Skeletal muscle cell (primary cell): ENCODE measurements at regions not wholly inside any gene's neighbourhood (a gene's known extent, or its start where the extent isn't known, plus 50 kb on each side); places are given as distances from the start of the nearest gene placed in this dataset.

Experiments
- DNase-seq: peaks from one replicate; pipeline ENCODE4 v3.0.0-alpha.2; 2010; ENCODE audit warnings: low read depth
- H3K4me3 ChIP-seq: 2 replicates; pipeline ENCODE4 v1.5.1; 2011; ENCODE audit warnings: low read depth, mild to moderate bottlenecking, control low read depth, low read length, moderate library complexity

DNA sequence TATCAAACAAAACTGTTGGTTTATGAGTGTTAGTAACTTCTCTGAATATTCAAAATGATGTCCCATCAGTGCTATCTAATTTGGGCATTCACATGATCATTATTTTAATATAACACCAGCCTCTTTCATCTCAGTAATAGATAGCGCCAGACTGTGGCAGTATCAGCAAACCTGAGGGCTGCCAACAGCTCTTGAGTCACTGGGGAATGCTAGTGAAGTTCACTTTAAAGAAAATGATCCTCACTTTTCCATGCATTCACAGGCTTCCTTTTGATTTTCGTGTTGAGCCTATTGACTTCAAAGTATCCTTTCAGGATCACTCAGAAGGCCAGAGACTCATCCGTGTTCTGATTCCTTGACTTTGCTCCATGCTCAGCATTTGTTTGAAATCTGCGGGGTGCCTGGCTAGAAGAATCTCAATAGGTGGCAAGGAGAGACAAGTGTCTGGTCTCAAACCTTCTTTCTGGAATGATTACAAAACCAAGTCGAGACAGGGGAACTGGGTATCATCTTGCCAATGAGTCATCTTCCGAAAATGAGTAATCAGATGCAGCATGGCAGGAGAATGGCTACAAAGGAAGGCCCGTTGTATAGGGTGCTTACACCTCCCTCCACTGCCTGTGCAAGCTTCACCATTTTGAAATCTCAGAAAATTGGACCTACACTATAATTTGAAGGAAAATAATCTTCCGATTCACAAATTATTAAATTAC is 509.1 kb downstream of the RASEF start:
- H3K4me3 ChIP-seq: no peak overlapping the region
- no peak for DNase-seq

- no peak for DNase-seq
- no peak overlapping the region for H3K4me3 ChIP-seq
Measured at GRCh38 chr9:82554381-82554780, 508.6 kb downstream of the RASEF start.

GRCh38 chr9:82555031-82555430 is 507.9 kb downstream of the RASEF start:
- DNase-seq: no peak
- no peak overlapping the region for H3K4me3 ChIP-seq

- no peak for DNase-seq
- H3K4me3 ChIP-seq: no peak overlapping the region
Measured at GRCh38 chr9:82555431-82556051, 507.4 kb downstream of the RASEF start.

- no peak for DNase-seq
- H3K4me3 ChIP-seq: no peak overlapping the region
Measured at GRCh38 chr9:82558346-82558745, 504.6 kb downstream of the RASEF start.

- no peak overlapping the region for H3K4me3 ChIP-seq
- DNase-seq: no peak
Measured at GRCh38 chr9:82558855-82559630, 503.9 kb downstream of the RASEF start.

DNA sequence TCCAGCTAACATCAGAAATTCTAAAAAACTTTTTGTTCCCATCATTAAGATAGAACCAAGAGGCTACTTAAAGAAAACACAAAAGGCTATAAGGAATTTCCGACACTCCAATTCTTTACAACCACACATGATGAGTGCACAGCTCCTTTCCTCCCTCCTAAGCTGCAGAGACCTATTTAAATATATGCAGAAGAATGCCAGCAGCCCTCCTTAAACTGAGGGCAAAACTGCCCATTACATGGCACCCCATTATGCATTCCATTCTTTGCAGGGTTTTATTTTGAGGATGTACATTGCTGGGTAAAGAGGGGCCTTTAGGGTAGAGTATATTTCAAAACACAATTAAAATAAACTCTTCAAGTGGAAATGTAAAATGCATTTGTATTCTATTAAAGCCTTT is 502.9 kb downstream of the RASEF start:
- DNase-seq: no peak
- no peak overlapping the region for H3K4me3 ChIP-seq

- no peak for DNase-seq
- no peak overlapping the region for H3K4me3 ChIP-seq
Measured at GRCh38 chr9:82560457-82560904, 502.5 kb downstream of the RASEF start.

DNA sequence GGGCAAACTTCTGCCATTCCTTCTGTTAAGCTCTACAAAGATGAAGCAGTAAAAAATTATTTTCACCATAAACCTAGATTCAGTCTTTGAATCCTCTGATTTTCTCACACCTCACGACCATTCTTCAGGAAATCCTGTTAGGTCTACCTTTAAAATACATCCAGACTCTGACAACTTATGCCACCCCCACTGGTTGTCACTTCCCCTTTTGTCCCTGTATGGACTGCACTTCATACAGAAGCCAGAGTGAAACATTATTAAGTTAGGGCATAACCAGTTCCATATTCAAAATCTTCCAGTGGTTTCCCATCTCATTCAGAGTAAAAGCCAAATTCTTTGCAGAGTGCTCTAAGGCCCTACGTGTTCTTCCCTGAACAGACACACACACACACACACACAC is 499.8 kb downstream of the RASEF start:
- DNase-seq: no peak
- no peak overlapping the region for H3K4me3 ChIP-seq

DNA sequence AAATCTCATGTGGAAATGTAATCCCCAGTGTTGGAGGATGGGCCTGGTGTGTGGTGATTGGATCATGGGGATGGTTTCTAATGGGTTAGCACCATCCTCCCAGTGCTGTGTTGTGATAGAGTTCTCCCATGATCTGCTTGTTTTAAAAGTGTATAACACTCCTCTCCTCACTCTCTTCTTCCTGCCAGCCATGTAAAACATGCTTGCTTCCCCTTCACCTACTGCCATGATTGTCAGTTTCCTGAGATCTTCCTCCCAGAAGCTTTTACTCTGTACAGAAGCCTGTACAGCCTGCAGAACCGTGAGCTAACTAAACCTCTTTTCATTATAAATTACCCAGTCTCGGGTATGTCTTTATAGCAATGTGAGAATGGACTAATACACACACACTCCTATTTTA is 499.1 kb downstream of the RASEF start:
- no peak for DNase-seq
- H3K4me3 ChIP-seq: no peak overlapping the region

- no peak for DNase-seq
- no peak overlapping the region for H3K4me3 ChIP-seq
Measured at GRCh38 chr9:82565188-82565969, 497.6 kb downstream of the RASEF start.

- DNase-seq: no peak
- H3K4me3 ChIP-seq: no peak overlapping the region
Measured at GRCh38 chr9:82567953-82568352, 495.0 kb downstream of the RASEF start.

- no peak overlapping the region for H3K4me3 ChIP-seq
- no peak for DNase-seq
Measured at GRCh38 chr9:82570226-82570625, 492.7 kb downstream of the RASEF start.

DNA sequence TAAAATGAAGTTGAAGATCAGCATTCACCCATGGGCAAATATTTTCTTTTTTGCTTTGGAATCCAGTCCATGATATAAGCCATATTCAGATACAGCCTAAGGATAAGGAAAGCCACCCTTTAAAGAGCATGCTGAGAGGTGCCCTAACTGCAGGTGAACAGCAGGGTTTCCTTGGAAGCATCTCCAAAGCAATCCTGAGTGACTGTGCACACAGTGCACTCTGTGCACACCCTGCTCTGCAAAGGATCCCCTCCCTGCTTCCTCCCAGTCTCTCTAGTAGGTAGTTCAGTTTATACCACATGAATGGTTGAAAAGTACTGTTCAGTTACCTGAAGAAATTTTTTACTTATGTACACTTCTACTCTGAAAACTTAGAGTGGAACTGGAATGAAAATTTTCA is 491.4 kb downstream of the RASEF start:
- no peak for DNase-seq
- no peak overlapping the region for H3K4me3 ChIP-seq

GRCh38 chr9:82572146-82572545 is 490.8 kb downstream of the RASEF start:
- no peak overlapping the region for H3K4me3 ChIP-seq
- DNase-seq: no peak

- H3K4me3 ChIP-seq: no peak overlapping the region
- no peak for DNase-seq
Measured at GRCh38 chr9:82574911-82575310, 488.0 kb downstream of the RASEF start.

DNA sequence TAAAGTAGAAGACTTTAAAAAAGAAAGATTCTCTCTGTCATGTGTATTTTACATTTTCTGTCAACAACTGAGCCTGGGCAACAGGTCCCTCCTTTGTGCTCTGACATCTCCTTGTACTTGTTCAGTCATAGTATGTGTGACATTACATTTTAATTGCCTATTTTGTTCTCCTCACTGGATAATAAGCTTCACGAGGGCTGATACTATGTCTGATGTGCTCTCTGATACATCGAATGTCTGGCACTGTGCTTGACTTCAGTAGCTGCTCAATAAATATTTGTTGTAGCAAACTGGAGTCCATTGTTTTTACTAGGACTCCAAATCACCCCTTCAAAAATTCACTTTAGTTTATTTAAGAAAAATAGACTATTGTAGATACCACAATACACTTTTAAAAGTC is 482.0 kb downstream of the RASEF start:
- DNase-seq: no peak
- no peak overlapping the region for H3K4me3 ChIP-seq

DNA sequence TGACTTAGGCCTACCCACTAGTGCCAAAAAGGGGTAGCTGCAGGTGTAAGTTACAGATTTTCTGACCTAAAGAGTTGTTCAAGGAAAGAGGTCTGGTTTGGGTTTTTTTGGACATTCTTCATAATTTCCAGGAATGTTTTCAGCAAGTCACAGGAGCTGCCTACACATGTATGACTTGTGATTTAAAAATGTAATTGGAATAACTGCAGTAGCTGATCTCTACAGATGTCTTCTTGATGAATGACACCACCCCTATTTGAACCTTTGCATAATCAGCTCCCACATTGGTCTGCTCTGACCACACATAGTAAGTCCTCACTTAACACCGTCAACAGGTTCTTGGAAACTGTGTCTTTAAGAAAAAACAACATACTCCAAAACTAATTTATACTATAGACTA is 481.4 kb downstream of the RASEF start:
- no peak for DNase-seq

GRCh38 chr9:82581935-82582334 is 481.0 kb downstream of the RASEF start:
- no peak overlapping the region for H3K4me3 ChIP-seq
- no peak for DNase-seq

More for the DNA sequence above, 481.4 kb downstream of the RASEF start:
- no peak overlapping the region for H3K4me3 ChIP-seq

DNA sequence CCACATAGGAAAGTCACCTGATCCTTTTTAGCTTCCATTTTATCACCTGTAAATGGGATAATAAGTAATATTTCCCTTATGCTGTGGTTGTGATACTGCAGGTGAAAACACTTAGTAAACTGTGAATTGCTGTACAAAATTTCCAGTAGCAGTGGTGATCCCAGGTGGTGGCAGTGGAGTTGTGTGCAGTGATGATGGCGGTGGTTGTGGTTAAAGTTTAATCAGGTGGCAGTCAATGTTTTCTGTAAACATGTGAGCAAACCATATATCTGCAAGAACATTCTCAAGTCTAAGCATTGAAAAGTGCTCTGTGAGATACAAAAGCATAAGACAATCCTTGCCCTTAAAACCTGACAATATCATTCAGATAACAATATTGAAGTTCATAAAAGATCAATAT is 480.2 kb downstream of the RASEF start:
- H3K4me3 ChIP-seq: no peak overlapping the region
- DNase-seq: no peak
